GM21786 (cell line): ENCODE measurements at regions not wholly inside any gene's neighbourhood (a gene's known extent, or its start where the extent isn't known, plus 50 kb on each side); places are given as distances from the start of the nearest gene placed in this dataset.
"Not testable (repeated sequence)": the region's sequence is repeated elsewhere in the genome, so short reads cannot be mapped to it uniquely, and the experiment has no call there.

Experiments used
- ATAC-seq: cut with Tn5 transposase; IDR thresholded peaks from one replicate; pipeline ENCODE4 v1.9.1; 2021; ENCODE audit not compliant: unreplicated experiment

- no peak for ATAC-seq
Observed at GRCh38 chr10:33666686-33667480, 332.4 kb upstream of the NRP1 start.

- no peak for ATAC-seq
Observed at GRCh38 chr10:33665501-33665900, 331.0 kb upstream of the NRP1 start.

DNA sequence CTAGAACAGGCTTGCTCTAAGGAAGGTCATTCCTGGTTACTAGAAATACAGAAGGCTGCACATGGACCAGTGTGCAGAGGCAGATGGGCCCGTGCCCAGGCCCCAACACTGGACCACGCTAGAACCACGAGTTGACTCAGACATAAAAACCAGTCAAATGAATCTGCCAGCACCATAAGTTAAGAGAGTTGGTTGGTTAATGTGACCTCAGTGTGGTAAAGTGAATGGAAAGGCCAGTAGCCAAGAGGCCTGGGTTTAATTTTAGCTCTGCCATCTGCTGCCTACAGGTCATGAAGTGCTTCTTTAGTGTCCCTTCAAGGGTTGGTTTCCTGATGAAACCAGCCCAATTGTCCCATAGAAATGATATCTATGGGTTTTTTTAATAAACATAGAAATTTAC is 329.6 kb upstream of the NRP1 start:
- ATAC-seq: no peak

DNA sequence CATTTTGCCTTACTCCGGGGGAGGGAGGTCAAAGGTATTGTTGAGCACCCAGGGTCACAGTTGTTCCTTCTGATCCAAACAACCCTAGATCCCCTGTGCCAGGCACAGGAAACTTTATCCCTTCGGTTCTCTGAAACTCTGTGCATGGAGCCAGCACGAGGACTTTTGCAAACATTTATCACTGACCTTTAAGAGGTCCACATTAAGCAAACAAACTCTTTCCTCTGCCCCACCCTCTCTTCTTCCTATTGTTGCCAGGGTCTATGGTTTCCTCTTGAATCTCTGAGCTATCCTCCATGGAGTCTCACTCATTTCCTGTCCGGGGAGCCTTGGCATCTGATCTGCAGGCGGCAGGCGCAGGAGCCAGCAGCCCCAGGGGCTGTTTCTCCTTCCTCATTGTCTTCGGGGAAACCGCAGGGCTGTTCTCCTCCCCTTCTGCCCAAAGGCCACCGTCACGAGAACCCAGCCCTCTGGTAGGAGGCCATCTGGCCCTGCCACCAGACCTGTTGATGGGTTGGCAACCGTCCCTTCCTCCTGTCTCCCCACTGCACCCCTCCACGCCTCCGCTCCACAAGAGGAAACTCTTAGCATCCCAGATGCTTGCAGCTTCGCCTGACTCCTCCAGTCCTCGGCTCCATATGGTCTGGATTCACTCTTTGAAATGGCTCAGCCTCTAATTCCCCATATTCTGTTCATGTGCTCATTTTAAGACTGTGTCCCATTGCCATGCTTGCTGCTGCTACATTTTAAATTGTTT is 327.3 kb upstream of the NRP1 start:
- no peak for ATAC-seq

GRCh38 chr10:33660329-33660728 is 325.9 kb upstream of the NRP1 start:
- ATAC-seq: no peak

- no peak for ATAC-seq
Observed at GRCh38 chr10:33657913-33658312, 323.4 kb upstream of the NRP1 start.

GRCh38 chr10:33657154-33657908 is 322.9 kb upstream of the NRP1 start:
- no peak for ATAC-seq

GRCh38 chr10:33655921-33656320 is 321.5 kb upstream of the NRP1 start:
- no peak for ATAC-seq

GRCh38 chr10:33655165-33655815 is 320.8 kb upstream of the NRP1 start:
- ATAC-seq: no peak

GRCh38 chr10:33653584-33654367 is 319.3 kb upstream of the NRP1 start:
- no peak for ATAC-seq

DNA sequence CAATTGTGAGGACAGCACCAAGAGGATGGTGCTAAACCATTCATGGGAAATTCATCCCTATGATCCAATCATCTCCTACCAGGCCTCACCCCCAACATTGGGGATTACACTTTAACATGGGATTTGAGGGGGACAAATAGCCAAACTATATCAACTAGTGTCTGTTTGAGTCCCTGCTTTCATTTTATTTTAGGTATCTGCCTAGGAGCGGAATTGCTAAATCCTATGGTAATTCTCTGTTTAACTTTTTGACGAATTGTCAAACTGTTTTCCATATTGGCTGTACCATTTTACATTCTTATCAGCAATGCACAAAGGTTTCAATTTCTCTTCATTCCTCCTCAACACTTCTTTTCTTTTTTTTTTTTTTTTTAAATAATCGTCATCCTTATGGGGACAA is 318.4 kb upstream of the NRP1 start:
- ATAC-seq: no peak

DNA sequence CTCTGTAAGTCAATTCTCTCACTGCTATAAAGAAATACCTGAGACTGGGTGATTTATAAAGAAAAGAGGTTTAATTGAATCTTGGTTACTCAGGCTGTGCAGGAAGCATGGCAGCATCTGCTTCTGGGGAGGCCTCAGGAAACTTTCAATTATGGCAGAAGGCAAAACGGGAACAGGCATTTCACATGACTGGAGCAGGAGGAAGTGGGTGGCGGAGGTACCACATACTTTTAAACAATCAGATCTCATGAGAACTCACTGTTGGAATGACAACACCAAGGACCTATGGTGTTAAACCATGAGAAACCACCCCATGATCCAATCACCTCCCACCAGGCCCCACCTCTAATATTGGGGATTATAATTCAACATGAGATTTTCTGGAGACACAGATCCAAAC is 315.7 kb upstream of the NRP1 start:
- ATAC-seq: not testable (repeated sequence)

GRCh38 chr10:33643042-33643441 is 308.6 kb upstream of the NRP1 start:
- ATAC-seq: no peak

- no peak for ATAC-seq
Observed at GRCh38 chr10:33638891-33639290, 304.4 kb upstream of the NRP1 start.

DNA sequence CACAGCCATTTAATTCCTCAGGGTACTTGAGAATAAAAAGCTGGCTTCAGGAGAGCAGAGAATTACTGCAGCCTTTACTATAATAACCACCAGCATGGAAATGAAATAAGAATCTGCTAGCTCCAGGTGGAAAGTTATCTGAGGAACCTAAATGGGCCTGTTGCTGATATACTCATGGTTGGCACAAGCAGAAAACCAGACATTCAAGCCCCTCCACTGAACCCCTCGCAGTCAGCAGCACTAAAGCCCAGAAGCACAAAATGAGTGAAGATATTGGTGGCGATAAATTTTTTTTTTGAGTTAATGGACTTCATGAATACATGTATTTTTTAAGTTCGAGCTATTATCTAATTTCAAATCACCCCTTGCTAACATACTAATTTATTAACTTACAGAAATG is 303.9 kb upstream of the NRP1 start:
- ATAC-seq: no peak

- no peak for ATAC-seq
Observed at GRCh38 chr10:33635967-33636515, 301.6 kb upstream of the NRP1 start.

DNA sequence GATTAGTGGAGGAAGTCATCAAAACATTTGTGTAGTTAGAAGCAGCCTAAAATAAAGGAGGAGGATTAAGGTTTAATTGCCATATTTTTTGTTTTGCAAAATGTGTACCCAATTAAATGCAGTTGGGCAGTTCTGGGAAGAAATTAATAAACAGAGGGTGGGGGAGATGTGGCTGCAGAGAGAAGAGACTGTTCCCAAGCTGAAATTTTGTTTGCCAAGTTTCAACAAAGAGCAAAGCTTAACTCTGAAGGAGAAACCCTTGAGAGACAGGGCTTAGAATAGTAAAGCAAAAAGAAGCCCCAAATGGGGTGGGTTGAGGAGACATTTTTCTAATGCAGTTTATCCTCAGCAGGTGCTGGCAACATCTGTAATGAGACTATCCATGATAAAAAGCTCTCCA is 298.0 kb upstream of the NRP1 start:
- no peak for ATAC-seq

GRCh38 chr10:33631991-33632390 is 297.5 kb upstream of the NRP1 start:
- ATAC-seq: no peak

DNA sequence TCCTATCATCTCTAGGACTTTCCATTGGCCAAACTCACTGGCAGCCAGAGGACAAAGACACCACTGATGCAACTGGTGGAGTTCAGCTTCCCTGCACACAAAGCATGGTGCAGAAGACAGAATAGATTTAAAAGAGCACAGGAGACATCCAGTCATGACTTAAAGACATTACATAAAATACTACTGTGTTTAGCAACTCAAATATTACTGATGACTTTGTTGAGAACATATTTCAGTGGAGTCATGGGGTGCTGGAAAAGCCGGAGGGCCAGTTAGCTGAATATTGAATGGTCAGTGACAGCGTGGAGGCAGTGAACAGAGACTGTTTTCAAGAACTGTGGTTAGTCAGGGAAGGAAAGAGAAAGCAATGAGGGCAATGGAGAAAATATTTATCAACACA is 296.3 kb upstream of the NRP1 start:
- ATAC-seq: no peak

DNA sequence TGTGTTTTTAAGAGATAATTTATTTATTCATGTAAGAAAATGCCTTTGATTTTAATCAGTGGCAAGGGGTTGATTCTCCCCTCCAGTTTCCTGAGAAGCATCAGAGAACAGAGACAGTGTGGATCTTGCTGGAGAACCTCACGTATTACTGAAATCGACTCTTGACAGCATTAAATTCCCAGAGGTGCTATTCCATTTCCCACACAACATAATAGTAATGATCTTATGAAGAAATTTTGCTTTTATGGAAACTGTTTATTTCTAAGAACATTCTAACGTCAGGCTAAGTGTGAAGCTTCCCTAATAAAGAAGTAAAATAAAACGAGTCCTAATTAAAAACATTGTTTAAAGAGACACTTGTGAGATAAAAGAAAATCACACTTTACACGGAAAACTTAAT is 293.1 kb upstream of the NRP1 start:
- ATAC-seq: no peak
